ENCODE measurements at regions not wholly inside any gene's neighbourhood (a gene's known extent, or its start where the extent isn't known, plus 50 kb on each side); places are given as distances from the start of the nearest gene placed in this dataset.

GRCh38 chr22:23370251-23370650 lies 189.9 kb downstream of the BCR start:
- no peak for TF ChIP-seq GATA1 (IDR thresholded peaks at IDR 0.05; ENCODE audit: low read depth, low read length)
- no peak for DNase-seq

- DNase-seq = no peak
- TF ChIP-seq GATA1 (IDR thresholded peaks at IDR 0.05; ENCODE audit: low read depth, low read length) = no peak
- no peak for TF ChIP-seq POLR2A (IDR thresholded peaks at IDR 0.05; ENCODE audit: low read length)
These were observed 188.9 kb downstream of the BCR start for GRCh38 chr22:23369054-23369685.
